ENCODE measurements at regions not wholly inside any gene's neighbourhood (a gene's known extent, or its start where the extent isn't known, plus 50 kb on each side); places are given as distances from the start of the nearest gene placed in this dataset.
A peak's percentile ranks its signal among the peaks of the same experiment; 100 is the strongest.

DNA sequence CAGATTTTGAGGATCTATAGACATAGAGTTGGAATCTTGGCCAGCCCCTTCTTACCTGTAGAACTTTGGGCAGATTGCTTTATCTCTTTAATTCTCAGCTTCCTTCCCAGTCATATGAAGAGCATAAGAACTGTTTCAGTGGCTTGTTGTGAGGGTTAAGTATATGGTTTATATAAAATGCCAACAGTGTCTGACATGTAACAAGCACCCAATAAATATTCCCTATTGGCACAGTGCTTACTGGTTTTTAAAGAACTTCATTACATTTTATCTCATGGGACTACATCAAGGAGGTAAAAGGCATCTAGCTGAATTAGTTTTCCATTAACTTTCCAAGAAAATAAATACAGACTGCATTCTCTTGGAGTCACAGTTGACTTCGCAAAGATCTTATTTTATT lies 106.7 kb upstream of the LIMCH1 start:
- Histone ChIP-seq H3K4me3 (no peak overlapping the region), H3K27ac (no peak overlapping the region), H3K9me3 (ENCODE audit: low read depth) (no peaks in the 10 kb centered on the region), H3K27me3 (peaks cover 10% of the 10 kb centered on the region), H3K4me1 (ENCODE audit: low read depth) (peaks cover 6% of the 10 kb centered on the region), H3K36me3 (no peaks in the 10 kb centered on the region)
- DNase-seq (ENCODE audit: low read depth in 1 of 2, low spot score in 1 of 2) = no peak
- TF ChIP-seq CTCF (IDR thresholded peaks at IDR 0.05; ENCODE audit: low read depth, low read length) = no peak

GRCh38 chr4:41432219-41432618 lies 105.7 kb upstream of the LIMCH1 start:
- Histone ChIP-seq H3K27ac (no peak overlapping the region), H3K36me3 (no peaks in the 10 kb centered on the region)

GRCh38 chr4:41432881-41433280 lies 105.1 kb upstream of the LIMCH1 start:
- TF ChIP-seq CTCF (IDR thresholded peaks at IDR 0.05; ENCODE audit: low read depth, low read length) = no peak
- no peak overlapping the region for H3K4me3 ChIP-seq
- H3K36me3 ChIP-seq = no peaks in the 10 kb centered on the region
- peak in 1 of 2 donors; percentile 89 for DNase-seq (ENCODE audit: low read depth in 1 of 2, low spot score in 1 of 2)
- peaks cover 10% of the 10 kb centered on the region for H3K27me3 ChIP-seq
- H3K4me1 ChIP-seq (ENCODE audit: low read depth) = peaks cover 6% of the 10 kb centered on the region
- H3K9me3 ChIP-seq (ENCODE audit: low read depth) = no peaks in the 10 kb centered on the region
- H3K27ac ChIP-seq = no peak overlapping the region

More at GRCh38 chr4:41432219-41432618, 105.7 kb upstream of the LIMCH1 start:
- no peak overlapping the region for H3K4me3 ChIP-seq
- TF ChIP-seq CTCF (IDR thresholded peaks at IDR 0.05; ENCODE audit: low read depth, low read length) = no peak
- peaks cover 10% of the 10 kb centered on the region for H3K27me3 ChIP-seq
- H3K9me3 ChIP-seq (ENCODE audit: low read depth) = no peaks in the 10 kb centered on the region
- H3K4me1 ChIP-seq (ENCODE audit: low read depth) = peaks cover 6% of the 10 kb centered on the region
- DNase-seq (ENCODE audit: low read depth in 1 of 2, low spot score in 1 of 2) = no peak

DNA sequence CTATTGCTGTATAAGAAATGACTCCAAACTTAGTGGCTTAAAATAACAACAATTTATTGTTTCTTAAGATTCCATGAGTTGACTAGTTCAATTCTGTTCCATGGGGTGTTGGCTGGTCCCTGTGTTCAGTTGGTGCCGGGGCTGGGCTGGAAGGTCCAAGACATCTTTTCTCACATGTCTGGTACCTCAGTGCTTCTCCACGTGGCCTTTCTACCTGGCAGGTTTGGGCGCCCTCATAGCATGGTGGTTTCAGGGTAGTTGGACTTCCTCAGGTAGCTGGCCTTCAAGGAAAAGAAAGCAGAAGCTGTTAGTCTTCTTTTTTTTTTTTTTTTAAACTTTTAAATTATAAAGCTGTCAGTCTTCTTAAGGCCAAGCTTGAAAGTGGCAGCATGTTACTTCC lies 104.6 kb upstream of the LIMCH1 start:
- Histone ChIP-seq H3K9me3 (ENCODE audit: low read depth) (no peaks in the 10 kb centered on the region), H3K36me3 (no peaks in the 10 kb centered on the region), H3K27me3 (peaks cover 10% of the 10 kb centered on the region), H3K4me3 (no peak overlapping the region), H3K4me1 (ENCODE audit: low read depth) (peaks cover 5% of the 10 kb centered on the region), H3K27ac (no peak overlapping the region)
- no peak for DNase-seq (ENCODE audit: low read depth in 1 of 2, low spot score in 1 of 2)
- no peak for TF ChIP-seq CTCF (IDR thresholded peaks at IDR 0.05; ENCODE audit: low read depth, low read length)

GRCh38 chr4:41435510-41435909 lies 102.4 kb upstream of the LIMCH1 start:
- H3K27ac ChIP-seq = no peak overlapping the region
- H3K36me3 ChIP-seq = no peaks in the 10 kb centered on the region
- no peak for TF ChIP-seq CTCF (IDR thresholded peaks at IDR 0.05; ENCODE audit: low read depth, low read length)
- peaks cover 13% of the 10 kb centered on the region for H3K27me3 ChIP-seq
- H3K9me3 ChIP-seq (ENCODE audit: low read depth) = no peaks in the 10 kb centered on the region
- DNase-seq (ENCODE audit: low read depth in 1 of 2, low spot score in 1 of 2) = no peak
- H3K4me1 ChIP-seq (ENCODE audit: low read depth) = no peaks in the 10 kb centered on the region
- H3K4me3 ChIP-seq = no peak overlapping the region

- H3K4me1 ChIP-seq (ENCODE audit: low read depth) = no peaks in the 10 kb centered on the region
- no peak overlapping the region for H3K27ac ChIP-seq
- no peaks in the 10 kb centered on the region for H3K9me3 ChIP-seq (ENCODE audit: low read depth)
- H3K27me3 ChIP-seq = peaks cover 13% of the 10 kb centered on the region
- H3K4me3 ChIP-seq = no peak overlapping the region
- DNase-seq (ENCODE audit: low read depth in 1 of 2, low spot score in 1 of 2) = no peak
- H3K36me3 ChIP-seq = no peaks in the 10 kb centered on the region
- no peak for TF ChIP-seq CTCF (IDR thresholded peaks at IDR 0.05; ENCODE audit: low read depth, low read length)
These were observed 101.5 kb upstream of the LIMCH1 start for GRCh38 chr4:41436419-41436818.

Data from cardiac muscle cell (in vitro differentiated cells and primary cell).